Bronchial epithelial cell (primary cell): ENCODE measurements at regions not wholly inside any gene's neighbourhood (a gene's known extent, or its start where the extent isn't known, plus 50 kb on each side); places are given as distances from the start of the nearest gene placed in this dataset.

Experiments
- DNase-seq: peaks from one replicate; pipeline ENCODE4 v3.0.0-alpha.2; 2010; ENCODE audit warnings: low read depth
- FAIRE-seq: peaks from 2 replicates; lab custom pipeline; 2011; peaks lifted over from hg19 to GRCh38; lab: Jason Lieb, UNC
- H3K27me3 ChIP-seq: 2 replicates; pipeline ENCODE4 v1.5.1; 2011; ENCODE audit warnings: low read length; ENCODE audit not compliant: control insufficient read depth, insufficient read depth
- H3K36me3 ChIP-seq: 2 replicates; pipeline ENCODE4 v1.5.1; 2011; ENCODE audit warnings: low read length; ENCODE audit not compliant: control insufficient read depth, insufficient read depth
- H3K4me3 ChIP-seq: 2 replicates; pipeline ENCODE4 v1.5.1; 2011; ENCODE audit warnings: mild to moderate bottlenecking, low read depth, low read length, control low read depth
- TF ChIP-seq, protein P1 (sequence below): IDR thresholded peaks from 2 replicates; pipeline ENCODE4 v1.5.1; 2011; ENCODE audit warnings: mild to moderate bottlenecking, moderate library complexity, low read length, control low read depth, inconsistent platforms; ENCODE audit not compliant: insufficient read depth, severe bottlenecking

DNA sequence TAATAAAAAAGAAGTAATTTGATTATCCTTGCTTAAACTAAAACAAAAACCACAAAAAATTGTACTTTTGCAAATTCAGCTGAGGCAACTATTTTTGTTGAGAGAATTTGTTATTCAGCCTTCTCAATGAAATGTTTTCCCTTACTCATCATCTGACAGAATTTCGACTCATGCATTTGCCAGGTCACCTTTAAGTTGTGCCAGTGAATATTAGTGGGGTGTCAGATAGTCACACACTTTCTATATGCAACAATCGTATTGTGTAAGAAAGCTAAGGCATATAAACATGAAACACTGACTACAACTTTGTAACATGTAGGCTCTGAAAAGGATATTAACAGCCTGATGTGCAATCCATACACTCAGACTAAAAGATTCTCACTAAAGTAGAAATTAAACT lies 1653.1 kb upstream of the SLC39A10 start:
- TF ChIP-seq, protein P1, sequence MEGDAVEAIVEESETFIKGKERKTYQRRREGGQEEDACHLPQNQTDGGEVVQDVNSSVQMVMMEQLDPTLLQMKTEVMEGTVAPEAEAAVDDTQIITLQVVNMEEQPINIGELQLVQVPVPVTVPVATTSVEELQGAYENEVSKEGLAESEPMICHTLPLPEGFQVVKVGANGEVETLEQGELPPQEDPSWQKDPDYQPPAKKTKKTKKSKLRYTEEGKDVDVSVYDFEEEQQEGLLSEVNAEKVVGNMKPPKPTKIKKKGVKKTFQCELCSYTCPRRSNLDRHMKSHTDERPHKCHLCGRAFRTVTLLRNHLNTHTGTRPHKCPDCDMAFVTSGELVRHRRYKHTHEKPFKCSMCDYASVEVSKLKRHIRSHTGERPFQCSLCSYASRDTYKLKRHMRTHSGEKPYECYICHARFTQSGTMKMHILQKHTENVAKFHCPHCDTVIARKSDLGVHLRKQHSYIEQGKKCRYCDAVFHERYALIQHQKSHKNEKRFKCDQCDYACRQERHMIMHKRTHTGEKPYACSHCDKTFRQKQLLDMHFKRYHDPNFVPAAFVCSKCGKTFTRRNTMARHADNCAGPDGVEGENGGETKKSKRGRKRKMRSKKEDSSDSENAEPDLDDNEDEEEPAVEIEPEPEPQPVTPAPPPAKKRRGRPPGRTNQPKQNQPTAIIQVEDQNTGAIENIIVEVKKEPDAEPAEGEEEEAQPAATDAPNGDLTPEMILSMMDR = no peak
- no peaks in the 10 kb centered on the region for H3K27me3 ChIP-seq
- DNase-seq (peak; percentile 9), FAIRE-seq (no peak)
- no peak overlapping the region for H3K4me3 ChIP-seq
- H3K36me3 ChIP-seq = no peaks in the 10 kb centered on the region

DNA sequence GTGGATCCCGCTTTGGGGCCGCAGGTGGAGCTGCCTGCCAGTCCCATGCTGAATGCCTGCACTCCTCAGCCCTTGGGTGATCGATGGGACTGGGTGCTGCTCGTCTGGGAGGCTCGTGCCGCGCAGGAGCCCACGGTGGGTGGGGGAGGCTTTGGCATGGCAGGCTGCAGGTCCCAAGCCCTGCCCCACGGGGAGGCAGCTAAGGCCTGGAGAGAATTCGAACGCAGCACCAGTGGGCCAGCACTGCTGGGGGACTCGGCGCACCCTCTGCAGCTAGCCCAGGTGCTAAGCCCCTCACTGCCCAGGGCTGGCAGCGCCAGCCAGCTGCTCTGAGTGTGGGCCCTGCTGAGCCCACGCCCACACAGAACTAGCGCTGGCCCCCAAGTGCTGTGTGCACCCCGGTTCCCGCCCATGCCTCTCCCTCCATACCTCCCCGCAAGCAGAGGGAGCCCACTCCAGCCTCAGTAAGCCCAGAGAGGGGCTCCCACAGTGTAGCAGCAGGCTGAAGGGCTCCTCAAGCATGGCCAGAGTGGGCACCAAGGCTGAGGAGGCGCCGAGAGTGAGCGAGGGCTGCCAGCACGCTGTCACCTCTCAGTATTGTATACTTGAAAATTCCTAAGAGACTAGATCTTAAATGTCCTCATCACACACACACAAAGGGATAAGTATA lies 1654.2 kb upstream of the SLC39A10 start:
- TF ChIP-seq, protein P1 = no peak
- H3K27me3 ChIP-seq = no peaks in the 10 kb centered on the region
- FAIRE-seq = no peak
- no peak for DNase-seq
- no peaks in the 10 kb centered on the region for H3K36me3 ChIP-seq
- H3K4me3 ChIP-seq = no peak overlapping the region

DNA sequence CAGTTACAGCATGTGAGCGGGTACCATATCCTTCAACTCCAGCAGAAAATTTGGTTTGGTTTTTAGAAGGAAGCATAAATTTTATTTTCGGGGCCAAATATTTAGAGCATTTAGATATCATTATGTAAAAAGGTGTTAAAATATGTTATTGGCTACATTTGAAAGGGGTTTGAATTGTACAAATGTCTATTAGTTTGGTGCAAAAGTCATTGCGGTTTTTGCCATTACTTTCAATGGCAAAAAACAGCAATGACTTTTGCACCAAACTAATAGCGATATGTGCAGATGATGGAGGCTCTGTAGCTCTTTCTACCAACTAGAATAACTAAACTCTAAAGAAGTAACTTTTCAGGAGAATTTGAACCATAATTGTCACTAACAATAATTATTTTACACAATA lies 1666.2 kb upstream of the SLC39A10 start:
- no peak for FAIRE-seq

DNA sequence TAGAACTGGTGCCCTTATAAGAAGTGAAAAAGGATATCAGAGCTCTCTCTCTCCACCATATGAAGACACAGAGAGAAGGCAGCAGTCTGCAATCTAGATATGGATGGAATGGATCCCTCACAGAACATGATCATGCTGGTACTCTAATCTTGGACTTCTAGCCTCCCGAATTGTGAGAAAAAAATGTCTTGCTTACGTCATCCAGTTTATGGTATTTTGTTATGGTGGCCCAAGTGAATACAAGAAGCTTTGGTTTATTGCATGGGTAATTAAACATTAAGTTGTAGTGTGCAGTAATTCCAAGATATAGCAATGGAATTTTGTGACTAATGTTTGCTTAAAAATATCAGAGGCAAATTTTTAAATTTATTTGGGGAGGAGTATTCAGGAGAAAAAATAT lies 1667.4 kb upstream of the SLC39A10 start:
- TF ChIP-seq, protein P1 = no peak
- no peak for DNase-seq
- no peak overlapping the region for H3K4me3 ChIP-seq
- no peaks in the 10 kb centered on the region for H3K27me3 ChIP-seq
- no peaks in the 10 kb centered on the region for H3K36me3 ChIP-seq
- FAIRE-seq = no peak

More for the DNA sequence above, 1666.2 kb upstream of the SLC39A10 start:
- no peaks in the 10 kb centered on the region for H3K27me3 ChIP-seq
- H3K36me3 ChIP-seq = no peaks in the 10 kb centered on the region
- DNase-seq = no peak
- TF ChIP-seq, protein P1 = no peak
- H3K4me3 ChIP-seq = no peak overlapping the region

DNA sequence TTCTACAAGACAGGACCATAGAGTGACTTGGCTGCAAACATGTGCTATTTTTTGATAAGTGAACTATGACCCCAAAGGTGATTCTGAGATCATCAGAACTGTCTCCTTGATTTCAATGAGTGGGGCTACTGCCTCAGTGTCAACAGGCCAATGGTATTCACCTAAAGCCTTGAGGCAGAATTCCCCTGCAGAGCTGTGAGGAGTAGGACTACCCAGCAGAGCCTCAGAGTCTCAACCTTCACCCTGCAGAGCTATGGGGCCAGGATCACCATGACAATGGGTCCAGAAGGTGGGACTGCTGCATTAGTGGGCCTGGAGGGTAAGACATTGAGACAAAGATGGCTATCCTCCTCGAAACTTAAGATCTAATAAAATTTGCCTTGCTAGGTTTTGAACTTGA lies 1668.2 kb upstream of the SLC39A10 start:
- Histone ChIP-seq H3K4me3 (no peak overlapping the region), H3K36me3 (no peaks in the 10 kb centered on the region), H3K27me3 (no peaks in the 10 kb centered on the region)
- TF ChIP-seq, protein P1 = no peak
- FAIRE-seq (no peak), DNase-seq (no peak)

DNA sequence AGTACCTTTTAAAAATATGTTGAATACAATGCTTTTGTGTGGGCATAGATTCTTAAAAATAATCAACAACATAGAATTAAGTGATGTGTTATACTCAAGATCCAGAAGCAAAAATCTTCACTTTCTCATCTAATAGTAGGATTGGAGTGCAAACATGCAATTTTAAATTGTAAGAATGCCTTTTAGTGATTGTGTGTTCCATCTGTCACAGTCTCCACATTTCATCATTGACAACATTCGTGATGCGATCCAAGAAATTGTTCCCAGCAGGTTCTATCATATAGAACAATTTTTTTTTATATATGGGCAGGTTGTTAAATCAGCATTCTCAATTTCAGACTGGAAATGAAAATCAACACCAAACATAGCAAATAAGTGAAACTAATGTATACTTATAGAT lies 1671.8 kb upstream of the SLC39A10 start:
- no peak for FAIRE-seq
- TF ChIP-seq, protein P1 = no peak
- Histone ChIP-seq H3K36me3 (no peaks in the 10 kb centered on the region), H3K4me3 (no peak overlapping the region), H3K27me3 (no peaks in the 10 kb centered on the region)
- DNase-seq = no peak
